ENCODE measurements at regions not wholly inside any gene's neighbourhood (a gene's known extent, or its start where the extent isn't known, plus 50 kb on each side); places are given as distances from the start of the nearest gene placed in this dataset.

- DNase-seq (no peak), ATAC-seq (ENCODE audit: insufficient read depth, low FRiP score) (no peak)
- no peak overlapping the region for H3K9ac ChIP-seq (ENCODE audit: insufficient read depth in 1 of 2, low read length in 2 of 2)
- H3K9me3 ChIP-seq (ENCODE audit: control insufficient read depth in 4 of 4, insufficient read depth in 3 of 4, low read length in 3 of 4): peaks cover 0 to 2% (median 0%) of the 10 kb centered on the region in 4 donors
- H3K36me3 ChIP-seq (ENCODE audit: control insufficient read depth in 4 of 4, insufficient read depth in 4 of 4, low read length in 4 of 4): no peaks in the 10 kb centered on the region
- no peaks in the 10 kb centered on the region for H3K4me1 ChIP-seq (ENCODE audit: control insufficient read depth in 5 of 5, insufficient read depth in 5 of 5, low read length in 5 of 5)
- TF ChIP-seq CTCF (IDR thresholded peaks at IDR 0.05; ENCODE audit: control extremely low read depth, extremely low read depth): no peak
- 64 to 82% methylated on average over 2 of the region's 2 CpGs for WGBS, 2 donors
- no peaks in the 10 kb centered on the region for H3K27me3 ChIP-seq (ENCODE audit: control insufficient read depth in 3 of 3, insufficient read depth in 3 of 3, low read length in 2 of 3)
- H3K27ac ChIP-seq (ENCODE audit: low read depth in 1 of 2, low read length in 1 of 2): no peak overlapping the region
- no peak overlapping the region for H3K4me3 ChIP-seq
Observed at GRCh38 chr13:53631511-53631910, 602.9 kb downstream of the OLFM4 start.

GRCh38 chr13:53638040-53638439 is 609.4 kb downstream of the OLFM4 start:
- no peaks in the 10 kb centered on the region for H3K27me3 ChIP-seq (ENCODE audit: control insufficient read depth in 3 of 3, insufficient read depth in 3 of 3, low read length in 2 of 3)
- ATAC-seq (ENCODE audit: insufficient read depth, low FRiP score) (no peak), DNase-seq (peak in 1 of 3 donors; percentile 1)
- H3K9ac ChIP-seq (ENCODE audit: insufficient read depth in 1 of 2, low read length in 2 of 2): no peak overlapping the region
- no peak for TF ChIP-seq CTCF (IDR thresholded peaks at IDR 0.05; ENCODE audit: control extremely low read depth, extremely low read depth)
- no peaks in the 10 kb centered on the region for H3K4me1 ChIP-seq (ENCODE audit: control insufficient read depth in 5 of 5, insufficient read depth in 5 of 5, low read length in 5 of 5)
- no peaks in the 10 kb centered on the region for H3K9me3 ChIP-seq (ENCODE audit: control insufficient read depth in 4 of 4, insufficient read depth in 3 of 4, low read length in 3 of 4)
- no peak overlapping the region for H3K4me3 ChIP-seq
- H3K36me3 ChIP-seq (ENCODE audit: control insufficient read depth in 4 of 4, insufficient read depth in 4 of 4, low read length in 4 of 4): no peaks in the 10 kb centered on the region
- WGBS, 2 donors: 61 to 76% methylated on average over 2 of the region's 2 CpGs
- H3K27ac ChIP-seq (ENCODE audit: low read depth in 1 of 2, low read length in 1 of 2): no peak overlapping the region

DNA sequence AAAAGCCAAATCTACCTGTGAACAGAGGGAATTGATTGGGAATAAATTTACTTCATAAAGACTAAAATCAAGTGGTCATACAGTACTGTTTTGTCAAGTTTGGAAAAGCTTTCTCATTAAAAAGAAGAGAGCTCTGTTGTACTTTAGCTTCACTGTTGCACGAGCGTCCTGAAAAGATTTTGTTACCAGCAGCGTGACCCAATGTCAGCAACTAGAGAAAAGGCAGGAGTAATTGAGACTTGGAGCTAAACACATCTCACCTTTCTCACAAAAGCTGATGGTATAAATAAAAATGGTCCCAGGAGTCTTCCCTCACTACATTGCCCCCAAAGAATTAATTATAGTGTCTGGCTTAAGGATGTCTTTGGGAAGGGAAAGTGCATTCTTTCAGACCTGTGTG is 613.7 kb downstream of the OLFM4 start:
- Histone ChIP-seq H3K9me3 (ENCODE audit: control insufficient read depth in 4 of 4, insufficient read depth in 3 of 4, low read length in 3 of 4) (no peaks in the 10 kb centered on the region), H3K4me1 (ENCODE audit: control insufficient read depth in 5 of 5, insufficient read depth in 5 of 5, low read length in 5 of 5) (no peaks in the 10 kb centered on the region), H3K36me3 (ENCODE audit: control insufficient read depth in 4 of 4, insufficient read depth in 4 of 4, low read length in 4 of 4) (no peaks in the 10 kb centered on the region), H3K9ac (ENCODE audit: insufficient read depth in 1 of 2, low read length in 2 of 2) (no peak overlapping the region), H3K27ac (ENCODE audit: low read depth in 1 of 2, low read length in 1 of 2) (no peak overlapping the region), H3K4me3 (no peak overlapping the region), H3K27me3 (ENCODE audit: control insufficient read depth in 3 of 3, insufficient read depth in 3 of 3, low read length in 2 of 3) (no peaks in the 10 kb centered on the region)
- no peak for ATAC-seq (ENCODE audit: insufficient read depth, low FRiP score)
- DNase-seq: no peak
- TF ChIP-seq CTCF (IDR thresholded peaks at IDR 0.05; ENCODE audit: control extremely low read depth, extremely low read depth): no peak
- WGBS, 2 donors: 66 to 70% methylated on average over 3 of the region's 3 CpGs

GRCh38 chr13:53648673-53649072 is 620.1 kb downstream of the OLFM4 start:
- DNase-seq (no peak), ATAC-seq (ENCODE audit: insufficient read depth, low FRiP score) (no peak)
- H3K9ac ChIP-seq (ENCODE audit: insufficient read depth in 1 of 2, low read length in 2 of 2): no peak overlapping the region
- no peak for TF ChIP-seq CTCF (IDR thresholded peaks at IDR 0.05; ENCODE audit: control extremely low read depth, extremely low read depth)
- WGBS, 2 donors: 85 to 92% methylated on average over 3 of the region's 3 CpGs
- H3K27me3 ChIP-seq (ENCODE audit: control insufficient read depth in 3 of 3, insufficient read depth in 3 of 3, low read length in 2 of 3): no peaks in the 10 kb centered on the region
- H3K4me1 ChIP-seq (ENCODE audit: control insufficient read depth in 5 of 5, insufficient read depth in 5 of 5, low read length in 5 of 5): no peaks in the 10 kb centered on the region
- no peak overlapping the region for H3K27ac ChIP-seq (ENCODE audit: low read depth in 1 of 2, low read length in 1 of 2)
- H3K36me3 ChIP-seq (ENCODE audit: control insufficient read depth in 4 of 4, insufficient read depth in 4 of 4, low read length in 4 of 4): no peaks in the 10 kb centered on the region
- H3K9me3 ChIP-seq (ENCODE audit: control insufficient read depth in 4 of 4, insufficient read depth in 3 of 4, low read length in 3 of 4): no peaks in the 10 kb centered on the region
- H3K4me3 ChIP-seq: no peak overlapping the region
